Tibial artery (tissue), 4 donors: ENCODE measurements at regions not wholly inside any gene's neighbourhood (a gene's known extent, or its start where the extent isn't known, plus 50 kb on each side); places are given as distances from the start of the nearest gene placed in this dataset.

ENCODE experiments used
- DNase-seq, 2 donors: peaks; one replicate each; pipeline ENCODE4 v3.0.0-alpha.2; 2019
- H3K27ac ChIP-seq, 2 donors: fragments of 200-600 bp; sonication (generic) in 1 of 2; 1 replicate in 1 of 2; 2 replicates in 1 of 2; pipeline ENCODE4 v1.5.1; 2018 to 2019; ENCODE audit warnings: mild to moderate bottlenecking in 1 of 2
- H3K27me3 ChIP-seq, 2 donors: fragments of 200-600 bp; sonication (generic) in 1 of 2; one replicate each; pipeline versions ENCODE4 v1.5.1 to v1.6.0; 2016 to 2019
- H3K36me3 ChIP-seq, 3 donors: fragments of 200-600 bp; sonication (generic) in 2 of 3; one replicate each; pipeline ENCODE4 v1.5.1; 2016 to 2019; ENCODE audit warnings: mild to moderate bottlenecking in 2 of 3
- H3K4me1 ChIP-seq, 4 donors: fragments of 200-600 bp; sonication (generic) in 2 of 4; 1 replicate in 3 of 4; 2 replicates in 1 of 4; pipeline ENCODE4 v1.5.1; 2016 to 2019
- H3K4me3 ChIP-seq, 2 donors: fragments of 200-600 bp; sonication (generic) in 1 of 2; 1 replicate in 1 of 2; 2 replicates in 1 of 2; pipeline ENCODE4 v1.5.1; 2018 to 2019; ENCODE audit warnings: mild to moderate bottlenecking in 2 of 2
- H3K9me3 ChIP-seq, 3 donors: fragments of 200-600 bp; sonication (generic) in 1 of 3; one replicate each; pipeline ENCODE4 v1.5.1; 2016 to 2019
- CTCF ChIP-seq, 2 experiments: fragments of 200-600 bp in 1 of 2; fragments of 450-650 bp in 1 of 2; IDR thresholded peaks; one replicate each; pipeline ENCODE4 v1.5.1; 2017 to 2019; ENCODE audit warnings: antibody characterized with exemption in 2 of 2, mild to moderate bottlenecking in 1 of 2, moderate library complexity in 1 of 2
- intact Hi-C: fragments of 100-400 bp; cut with DNase I; formaldehyde crosslinking; loops from one replicate; pipeline ENCODE4 v1.15.0; 2023; ENCODE audit warnings: low total_unique reads

GRCh38 chr10:35722636-35723035, 80.5 kb upstream of the FZD8 start:
- no peaks in the 10 kb centered on the region for H3K27me3 ChIP-seq
- H3K27ac ChIP-seq, result no peak overlapping the region
- no peaks in the 10 kb centered on the region for H3K4me1 ChIP-seq
- intact Hi-C loops, result no loop called here
- TF ChIP-seq CTCF (IDR thresholded peaks at IDR 0.05), result no peak
- DNase-seq, result no peak
- H3K36me3 ChIP-seq, result no peaks in the 10 kb centered on the region
- no peaks in the 10 kb centered on the region for H3K9me3 ChIP-seq
- H3K4me3 ChIP-seq, result no peak overlapping the region

- Histone ChIP-seq H3K4me3 (no peak overlapping the region), H3K27ac (no peak overlapping the region), H3K27me3 (no peaks in the 10 kb centered on the region), H3K4me1 (no peaks in the 10 kb centered on the region), H3K9me3 (no peaks in the 10 kb centered on the region), H3K36me3 (no peaks in the 10 kb centered on the region)
- intact Hi-C loops, result no loop called here
- DNase-seq, result no peak
- TF ChIP-seq CTCF (IDR thresholded peaks at IDR 0.05), result no peak
These were observed 80.1 kb upstream of the FZD8 start for GRCh38 chr10:35722226-35722625.

- H3K4me1 ChIP-seq, result no peaks in the 10 kb centered on the region
- no peaks in the 10 kb centered on the region for H3K27me3 ChIP-seq
- no peak overlapping the region for H3K4me3 ChIP-seq
- intact Hi-C loops, result no loop called here
- no peaks in the 10 kb centered on the region for H3K36me3 ChIP-seq
- no peak for TF ChIP-seq CTCF (IDR thresholded peaks at IDR 0.05)
- H3K27ac ChIP-seq, result no peak overlapping the region
- DNase-seq, result no peak
- no peaks in the 10 kb centered on the region for H3K9me3 ChIP-seq
These were observed 78.3 kb upstream of the FZD8 start for GRCh38 chr10:35720366-35720765.

- DNase-seq, result no peak
- H3K9me3 ChIP-seq, result no peaks in the 10 kb centered on the region
- no peaks in the 10 kb centered on the region for H3K4me1 ChIP-seq
- intact Hi-C loops, result no loop called here
- H3K4me3 ChIP-seq, result no peak overlapping the region
- H3K36me3 ChIP-seq, result no peaks in the 10 kb centered on the region
- no peak overlapping the region for H3K27ac ChIP-seq
- H3K27me3 ChIP-seq, result peaks cover 0 to 5% of the 10 kb centered on the region in 2 donors
- no peak for TF ChIP-seq CTCF (IDR thresholded peaks at IDR 0.05)
These were observed 74.7 kb upstream of the FZD8 start for GRCh38 chr10:35716776-35717175.

- no peak overlapping the region for H3K4me3 ChIP-seq
- no peaks in the 10 kb centered on the region for H3K9me3 ChIP-seq
- intact Hi-C loops, result no loop called here
- H3K27ac ChIP-seq, result no peak overlapping the region
- no peak for TF ChIP-seq CTCF (IDR thresholded peaks at IDR 0.05)
- no peaks in the 10 kb centered on the region for H3K4me1 ChIP-seq
- DNase-seq, result no peak
- H3K27me3 ChIP-seq, result peaks cover 0 to 5% of the 10 kb centered on the region in 2 donors
- H3K36me3 ChIP-seq, result no peaks in the 10 kb centered on the region
These were observed 70.4 kb upstream of the FZD8 start for GRCh38 chr10:35712486-35712885.
